ENCODE measurements at regions not wholly inside any gene's neighbourhood (a gene's known extent, or its start where the extent isn't known, plus 50 kb on each side); places are given as distances from the start of the nearest gene placed in this dataset.

DNA sequence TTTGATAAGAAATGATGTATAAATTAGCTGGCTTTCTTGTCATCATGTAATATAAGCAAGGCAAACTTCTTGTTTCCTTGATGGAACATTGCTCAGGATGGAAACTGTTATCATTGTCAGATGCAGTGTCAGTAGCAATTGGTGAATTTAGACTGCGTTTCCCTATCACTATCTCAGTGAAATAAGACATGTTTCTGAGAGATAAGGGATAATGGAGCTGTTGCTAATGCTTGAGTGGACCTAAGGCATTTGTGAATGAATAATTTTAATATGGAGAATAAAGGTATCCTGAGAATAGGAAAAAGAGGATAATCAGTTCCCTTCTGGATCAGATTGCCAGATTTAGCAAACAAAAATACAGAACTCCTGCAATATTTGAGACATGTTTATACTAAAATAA lies 160.9 kb downstream of the HLX start:
- TF ChIP-seq, protein P1, sequence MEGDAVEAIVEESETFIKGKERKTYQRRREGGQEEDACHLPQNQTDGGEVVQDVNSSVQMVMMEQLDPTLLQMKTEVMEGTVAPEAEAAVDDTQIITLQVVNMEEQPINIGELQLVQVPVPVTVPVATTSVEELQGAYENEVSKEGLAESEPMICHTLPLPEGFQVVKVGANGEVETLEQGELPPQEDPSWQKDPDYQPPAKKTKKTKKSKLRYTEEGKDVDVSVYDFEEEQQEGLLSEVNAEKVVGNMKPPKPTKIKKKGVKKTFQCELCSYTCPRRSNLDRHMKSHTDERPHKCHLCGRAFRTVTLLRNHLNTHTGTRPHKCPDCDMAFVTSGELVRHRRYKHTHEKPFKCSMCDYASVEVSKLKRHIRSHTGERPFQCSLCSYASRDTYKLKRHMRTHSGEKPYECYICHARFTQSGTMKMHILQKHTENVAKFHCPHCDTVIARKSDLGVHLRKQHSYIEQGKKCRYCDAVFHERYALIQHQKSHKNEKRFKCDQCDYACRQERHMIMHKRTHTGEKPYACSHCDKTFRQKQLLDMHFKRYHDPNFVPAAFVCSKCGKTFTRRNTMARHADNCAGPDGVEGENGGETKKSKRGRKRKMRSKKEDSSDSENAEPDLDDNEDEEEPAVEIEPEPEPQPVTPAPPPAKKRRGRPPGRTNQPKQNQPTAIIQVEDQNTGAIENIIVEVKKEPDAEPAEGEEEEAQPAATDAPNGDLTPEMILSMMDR (optimal IDR thresholded peaks at IDR 0.05 in 1 of 3, IDR thresholded peaks at IDR 0.05 in 1 of 3, conservative IDR thresholded peaks at IDR 0.05 in 1 of 3; ENCODE audit: extremely low read depth in 1 of 3, insufficient read depth in 2 of 3, low read length in 3 of 3) = no peak
- no peak for TF ChIP-seq EZH2 (IDR thresholded peaks at IDR 0.05; ENCODE audit: low read length)
